ENCODE measurements at regions not wholly inside any gene's neighbourhood (a gene's known extent, or its start where the extent isn't known, plus 50 kb on each side); places are given as distances from the start of the nearest gene placed in this dataset.
"Not testable (repeated sequence)": the region's sequence is repeated elsewhere in the genome, so short reads cannot be mapped to it uniquely, and the experiment has no call there.

DNA sequence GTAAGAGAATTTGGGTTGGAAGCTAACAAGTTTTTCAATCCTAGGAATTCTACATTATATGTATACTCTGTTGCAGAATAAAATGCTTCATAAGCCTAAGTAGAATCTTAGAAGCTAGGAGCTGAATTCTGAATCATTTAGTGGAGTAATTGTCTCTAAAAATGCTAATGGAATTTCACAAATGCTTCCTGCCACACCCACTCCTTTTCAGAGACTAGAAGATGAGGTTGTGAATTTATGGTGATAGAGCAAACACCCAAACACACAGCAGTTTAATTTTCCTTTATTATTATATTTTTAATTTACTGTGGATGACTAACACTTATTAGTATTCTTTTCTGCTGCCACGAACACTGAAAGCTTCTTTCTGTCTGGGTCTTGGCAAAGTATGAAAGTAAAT, 208.0 kb upstream of the PDE4D start:
- no peak for DNase-seq

DNA sequence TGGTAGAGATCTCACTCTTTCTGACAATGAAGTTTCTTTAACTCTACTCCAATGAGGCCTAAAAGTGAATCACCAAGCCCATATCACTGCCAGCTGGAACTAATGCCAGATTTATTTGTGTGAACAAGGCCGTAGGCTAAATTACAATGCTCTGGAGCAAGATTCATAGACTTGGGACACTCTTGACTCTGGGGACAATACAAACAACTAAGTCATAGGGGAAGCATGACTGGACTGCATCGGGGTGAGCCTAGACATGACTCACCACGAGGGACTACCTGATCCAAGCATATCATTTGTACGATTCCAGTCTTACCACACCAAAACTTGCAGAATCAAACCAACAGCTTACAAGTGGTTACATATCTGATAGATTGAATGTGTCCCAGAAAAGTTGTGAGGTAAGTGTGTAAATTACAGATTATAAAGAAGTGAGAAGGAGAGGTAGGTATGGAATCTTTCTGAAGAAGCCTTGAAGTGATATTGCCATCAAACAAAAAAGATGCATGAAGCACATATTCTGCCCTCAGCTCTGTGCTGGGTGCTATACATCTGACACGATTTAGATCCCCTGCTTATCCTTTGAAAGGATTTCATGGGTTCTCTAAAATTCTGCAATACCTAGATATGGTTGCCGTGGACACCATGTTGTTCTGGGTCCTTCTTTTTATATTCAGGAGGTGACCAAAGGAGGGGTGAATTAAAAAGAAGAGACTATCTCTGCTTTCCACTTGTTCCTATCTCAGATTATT, 199.3 kb upstream of the PDE4D start:
- DNase-seq, result no peak

DNA sequence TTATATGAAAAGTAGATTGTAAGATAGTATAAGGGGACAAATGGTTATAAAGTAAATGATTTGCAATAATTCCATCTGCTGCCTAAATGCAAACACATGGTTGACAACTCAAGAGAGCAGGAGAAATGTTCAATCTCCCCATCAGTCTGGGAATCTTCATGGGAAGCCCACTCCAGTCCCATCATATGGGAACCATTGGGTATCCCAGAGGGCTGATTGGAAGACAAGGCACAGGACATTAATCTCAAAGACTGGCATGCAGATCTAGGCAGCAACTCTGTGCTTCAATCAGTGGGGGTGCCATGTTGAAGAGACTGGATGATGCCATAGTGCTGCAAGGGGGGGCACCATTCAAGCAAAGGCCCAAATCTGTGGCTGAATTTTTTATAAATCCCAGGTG, 193.1 kb upstream of the PDE4D start:
- no peak for DNase-seq

GRCh38 chr5:60084226-60084625, 190.7 kb upstream of the PDE4D start:
- DNase-seq, result no peak

GRCh38 chr5:60077292-60077691, 183.8 kb upstream of the PDE4D start:
- no peak for DNase-seq

DNA sequence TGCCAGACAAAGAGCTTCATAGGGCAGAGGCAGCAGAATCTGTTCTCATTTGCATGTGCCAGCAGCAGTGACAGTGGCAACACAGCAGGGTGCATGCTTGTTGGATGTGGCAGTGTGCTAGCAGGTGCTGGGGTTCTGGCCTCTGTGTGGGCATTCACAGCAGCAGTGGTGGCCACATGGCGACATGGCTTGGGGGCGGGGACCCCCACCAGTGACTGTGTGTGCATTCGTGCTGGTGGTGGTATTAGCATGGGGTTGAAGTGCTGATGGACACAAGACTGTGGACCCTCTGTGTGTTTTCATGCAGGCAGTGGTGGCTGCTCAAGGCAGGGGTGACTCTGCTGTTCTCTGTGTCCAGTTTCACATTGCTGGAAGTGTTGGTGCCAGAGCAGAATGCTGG, 183.2 kb upstream of the PDE4D start:
- no peak for DNase-seq

DNA sequence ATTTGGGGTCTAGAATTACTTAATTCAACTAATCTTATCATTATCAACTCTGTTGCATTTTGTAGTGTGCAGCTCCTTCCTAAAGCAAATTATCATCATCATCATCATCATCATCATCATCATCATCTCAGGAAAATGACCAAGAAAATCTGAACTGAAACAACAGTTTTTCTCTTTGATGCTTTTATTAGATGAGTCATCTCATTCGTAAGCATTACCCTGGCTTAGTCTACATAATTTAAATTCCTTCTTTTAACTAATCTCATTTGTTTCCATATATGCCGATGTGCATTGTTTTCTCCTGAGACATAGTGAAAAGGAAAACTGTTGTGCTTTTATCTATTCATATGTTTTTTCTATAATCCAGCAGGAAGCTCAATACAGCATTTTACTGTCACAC, 173.0 kb upstream of the PDE4D start:
- no peak for DNase-seq

GRCh38 chr5:60060389-60060788, 166.9 kb upstream of the PDE4D start:
- no peak for DNase-seq

GRCh38 chr5:60056191-60056590, 162.7 kb upstream of the PDE4D start:
- DNase-seq, result no peak

GRCh38 chr5:60055168-60055567, 161.6 kb upstream of the PDE4D start:
- DNase-seq, result no peak

DNA sequence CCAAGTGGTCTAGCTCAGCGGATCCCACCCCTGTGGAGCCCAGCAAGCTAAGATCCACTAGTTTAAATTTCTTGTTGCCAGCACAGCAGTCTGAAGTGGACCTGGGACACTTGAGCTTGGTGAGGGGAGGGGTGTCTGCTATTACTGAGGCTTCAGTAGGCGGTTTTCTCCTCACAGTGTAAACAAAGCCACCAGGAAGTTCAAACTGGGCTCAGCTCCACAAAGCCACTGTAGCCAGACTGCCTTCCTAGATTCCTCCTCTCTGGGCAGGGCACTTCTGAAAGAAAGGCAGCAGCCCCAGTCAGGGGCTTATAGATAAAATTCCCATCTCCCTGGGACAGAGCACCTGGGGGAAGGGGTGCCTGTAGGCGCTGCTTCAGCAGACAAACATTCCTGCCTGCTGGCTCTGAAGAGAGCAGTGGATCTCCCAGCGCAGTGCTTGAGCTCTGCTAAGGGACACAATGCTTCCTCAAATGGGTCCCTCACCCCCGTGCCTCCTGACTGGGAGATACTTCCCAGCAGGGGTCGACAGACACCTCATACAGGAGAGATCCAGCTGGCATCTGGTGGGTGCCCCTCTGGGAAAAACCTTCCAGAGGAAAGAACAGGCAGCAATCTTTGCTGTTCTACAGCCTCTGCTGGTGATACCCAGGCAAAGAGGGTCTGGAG, 148.6 kb upstream of the PDE4D start:
- not testable (repeated sequence) for DNase-seq

DNA sequence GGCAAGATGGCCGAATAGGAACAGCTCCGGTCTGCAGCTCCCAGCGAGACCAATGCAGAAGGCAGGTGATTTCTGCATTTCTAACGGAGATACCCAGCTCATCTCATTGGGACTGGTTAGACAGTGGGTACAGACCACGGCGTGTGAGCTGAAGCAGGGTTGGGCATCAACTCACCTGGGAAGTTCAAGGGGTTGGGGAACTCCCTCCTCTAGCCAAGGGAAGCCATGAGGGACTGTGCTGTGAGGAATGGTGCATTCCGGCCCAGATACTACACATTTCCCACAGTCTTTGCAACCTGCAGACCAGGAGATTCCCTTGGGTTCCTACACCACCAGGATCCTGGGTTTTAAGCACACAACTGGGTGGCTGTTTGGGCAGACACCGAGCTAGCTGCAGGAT, 148.0 kb upstream of the PDE4D start:
- not testable (repeated sequence) for DNase-seq

DNA sequence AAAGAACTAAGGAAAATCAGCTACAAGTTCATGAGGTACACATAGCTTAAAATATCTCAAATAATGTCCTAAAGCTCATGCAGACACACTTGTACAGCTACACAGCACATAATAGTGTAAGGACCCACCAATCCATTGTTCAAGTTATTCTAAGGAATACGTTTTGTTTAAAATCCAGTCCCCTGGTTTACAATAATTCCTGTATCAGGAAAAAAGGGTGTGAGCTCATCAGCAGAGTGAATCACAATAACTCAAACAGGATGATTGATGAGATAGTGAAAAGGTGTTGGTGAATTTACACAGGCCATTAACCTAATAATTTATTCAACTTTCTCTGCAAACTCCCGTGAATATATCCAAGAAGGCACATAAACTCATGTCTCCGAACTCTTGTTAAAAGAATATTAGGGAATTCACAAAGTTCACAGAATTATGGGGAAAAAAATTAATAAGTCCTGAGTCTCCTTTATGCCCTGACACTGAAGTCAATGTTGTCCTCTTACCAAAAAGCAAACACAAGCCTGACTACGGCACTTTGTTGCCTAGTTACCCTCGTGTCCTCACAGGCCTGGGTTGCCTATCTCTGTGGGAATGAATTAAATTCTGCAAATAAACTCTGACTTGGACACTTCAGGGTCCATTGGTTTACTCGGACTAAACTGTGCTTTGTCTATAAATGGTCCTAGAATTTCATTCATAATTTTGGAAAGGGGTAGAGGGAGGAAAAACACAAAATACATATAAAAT, 142.8 kb upstream of the PDE4D start:
- DNase-seq, result no peak

DNA sequence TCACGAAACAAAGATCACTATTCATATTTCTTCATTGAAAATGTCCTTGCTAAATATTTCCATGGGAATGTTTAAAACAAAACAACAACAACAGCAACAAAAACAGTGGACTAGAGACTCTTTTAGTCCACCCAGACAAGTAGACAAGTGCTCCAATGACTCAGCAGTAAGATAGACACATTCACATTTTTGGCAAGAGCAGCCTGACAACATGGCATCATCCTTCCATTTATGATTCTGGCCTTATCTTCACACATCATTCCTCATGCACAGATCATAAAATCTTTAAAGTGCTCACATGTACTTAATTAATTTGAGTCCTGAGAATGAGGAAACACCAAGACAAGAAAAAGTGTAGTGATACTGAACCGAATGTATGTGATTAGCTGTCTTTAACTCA, 132.6 kb upstream of the PDE4D start:
- DNase-seq, result no peak

DNA sequence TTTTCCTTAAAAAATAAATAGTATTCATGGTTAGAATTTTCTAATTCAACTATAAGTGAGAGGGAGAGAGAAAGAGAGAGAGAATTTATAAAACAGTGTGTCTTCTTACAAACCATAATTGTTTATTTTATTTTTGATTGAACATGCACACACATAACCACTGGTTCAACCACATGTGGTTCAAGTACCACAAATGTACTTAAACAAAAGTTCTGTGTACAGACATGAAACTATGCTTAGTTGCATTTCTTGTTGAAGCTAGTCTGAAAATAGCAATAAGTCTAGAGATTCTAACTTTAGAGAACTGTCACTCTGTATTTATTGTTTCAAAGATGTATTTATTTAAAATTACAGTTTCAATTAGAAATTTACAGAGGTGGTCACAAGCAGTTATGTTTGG, 130.6 kb upstream of the PDE4D start:
- no peak for DNase-seq

DNA sequence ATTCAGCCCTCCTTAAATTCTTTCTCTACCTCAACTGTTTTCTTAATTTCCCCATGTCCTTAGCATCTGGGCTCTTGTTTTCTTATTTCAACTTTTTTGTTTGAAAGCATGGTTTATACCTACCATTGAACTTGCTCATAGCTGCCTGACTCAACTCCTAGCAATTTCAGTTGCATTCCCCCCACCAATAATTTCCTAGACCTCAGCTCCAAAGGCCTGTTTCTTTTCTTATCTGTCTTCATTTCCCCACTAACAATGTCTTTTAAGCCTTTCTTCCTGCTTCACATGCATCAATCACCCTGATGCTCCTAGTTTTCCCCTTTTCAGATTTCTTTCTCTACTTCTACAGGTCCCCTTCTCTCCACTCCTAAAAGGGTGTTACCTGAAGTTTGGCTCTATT, 129.7 kb upstream of the PDE4D start:
- no peak for DNase-seq

GRCh38 chr5:60020457-60020856, 126.9 kb upstream of the PDE4D start:
- no peak for DNase-seq

- DNase-seq, result not testable (repeated sequence)
Observed at GRCh38 chr5:60018960-60019359, 125.4 kb upstream of the PDE4D start.

- DNase-seq, result no peak
Observed at GRCh38 chr5:60018091-60018490, 124.6 kb upstream of the PDE4D start.

DNA sequence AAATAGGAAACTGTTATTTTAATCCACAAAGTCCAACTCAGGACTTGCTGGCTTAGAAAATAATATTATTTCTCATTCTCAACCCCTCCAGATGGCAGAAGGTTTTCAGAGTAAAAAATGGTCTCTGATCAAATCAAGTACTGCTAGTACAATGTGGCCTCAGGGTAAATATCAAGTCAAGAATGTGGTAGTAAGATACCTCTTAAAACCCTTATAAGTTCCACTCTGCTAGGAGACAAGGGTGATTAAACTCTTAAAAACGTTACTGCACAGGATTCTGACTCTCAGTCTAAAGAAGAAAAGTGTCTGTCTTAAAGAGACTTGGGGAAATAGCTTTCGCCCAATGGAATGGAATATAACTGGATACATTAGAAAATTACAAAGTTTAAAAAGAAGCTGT, 120.8 kb upstream of the PDE4D start:
- no peak for DNase-seq

GRCh38 chr5:60010853-60011252, 117.3 kb upstream of the PDE4D start:
- no peak for DNase-seq

- DNase-seq, result no peak
Observed at GRCh38 chr5:60010328-60010727, 116.8 kb upstream of the PDE4D start.

- DNase-seq, result no peak
Observed at GRCh38 chr5:60007729-60008128, 114.2 kb upstream of the PDE4D start.

All from amygdala (tissue), 56 donors.